Hepatic stellate cell (primary cell): ENCODE measurements at regions not wholly inside any gene's neighbourhood (a gene's known extent, or its start where the extent isn't known, plus 50 kb on each side); places are given as distances from the start of the nearest gene placed in this dataset.

ENCODE experiments used
- DNase-seq: peaks from one replicate; pipeline ENCODE4 v3.0.0; 2011; ENCODE audit warnings: low spot score

- peak; percentile 2 for DNase-seq
Measured at GRCh38 chr1:87683196-87683956, 354.7 kb downstream of the LMO4 start.

- DNase-seq, result peak; percentile 14
Measured at GRCh38 chr1:87684194-87684593, 355.5 kb downstream of the LMO4 start.

- DNase-seq, result peak; percentile 12
Measured at GRCh38 chr1:87684713-87685205, 356.1 kb downstream of the LMO4 start.

- peak; percentile 2 for DNase-seq
Measured at GRCh38 chr1:87685311-87686135, 356.8 kb downstream of the LMO4 start.

- no peak for DNase-seq
Measured at GRCh38 chr1:87686136-87686495, 357.4 kb downstream of the LMO4 start.

- DNase-seq, result no peak
Measured at GRCh38 chr1:87686671-87687070, 358.0 kb downstream of the LMO4 start.

GRCh38 chr1:87688136-87688535 lies 359.5 kb downstream of the LMO4 start:
- DNase-seq, result no peak

- DNase-seq, result no peak
Measured at GRCh38 chr1:87689487-87689886, 360.8 kb downstream of the LMO4 start.

GRCh38 chr1:87696483-87696882 lies 367.8 kb downstream of the LMO4 start:
- DNase-seq, result no peak

GRCh38 chr1:87702455-87702854 lies 373.8 kb downstream of the LMO4 start:
- no peak for DNase-seq

GRCh38 chr1:87705233-87705632 lies 376.6 kb downstream of the LMO4 start:
- no peak for DNase-seq

GRCh38 chr1:87706203-87706602 lies 377.5 kb downstream of the LMO4 start:
- peak; percentile 36 for DNase-seq

GRCh38 chr1:87706779-87707228 lies 378.1 kb downstream of the LMO4 start:
- DNase-seq, result no peak

GRCh38 chr1:87707411-87707810 lies 378.7 kb downstream of the LMO4 start:
- no peak for DNase-seq

GRCh38 chr1:87712261-87713010 lies 383.8 kb downstream of the LMO4 start:
- no peak for DNase-seq

- no peak for DNase-seq
Measured at GRCh38 chr1:87714278-87714677, 385.6 kb downstream of the LMO4 start.

- no peak for DNase-seq
Measured at GRCh38 chr1:87715052-87715451, 386.4 kb downstream of the LMO4 start.

GRCh38 chr1:87715471-87715870 lies 386.8 kb downstream of the LMO4 start:
- DNase-seq, result no peak

GRCh38 chr1:87717157-87717670 lies 388.5 kb downstream of the LMO4 start:
- no peak for DNase-seq

GRCh38 chr1:87718241-87718950 lies 389.7 kb downstream of the LMO4 start:
- DNase-seq, result no peak

GRCh38 chr1:87719658-87720057 lies 391.0 kb downstream of the LMO4 start:
- no peak for DNase-seq

GRCh38 chr1:87720561-87720960 lies 391.9 kb downstream of the LMO4 start:
- DNase-seq, result no peak
